ENCODE measurements at regions not wholly inside any gene's neighbourhood (a gene's known extent, or its start where the extent isn't known, plus 50 kb on each side); places are given as distances from the start of the nearest gene placed in this dataset.

- ChIA-PET CTCF (no interaction called here), POLR2A (ENCODE audit: low non-redundant PET) (no interaction called here)
- TF ChIP-seq CTCF (conservative IDR thresholded peaks at IDR 0.05; ENCODE audit: low read depth) = no peak
- no peak for DNase-seq (ENCODE audit: low spot score)
- no peak overlapping the region for H3K27ac ChIP-seq
Observed at GRCh38 chr16:7221157-7221556, 111.5 kb upstream of the RBFOX1 start.

- H3K27ac ChIP-seq = no peak overlapping the region
- POLR2A ChIA-PET (ENCODE audit: low non-redundant PET) = no interaction called here
- TF ChIP-seq CTCF (conservative IDR thresholded peaks at IDR 0.05; ENCODE audit: low read depth) = no peak
- no peak for DNase-seq (ENCODE audit: low spot score)
- CTCF ChIA-PET = no interaction called here
Observed at GRCh38 chr16:7218936-7219335, 113.7 kb upstream of the RBFOX1 start.

- POLR2A ChIA-PET (ENCODE audit: low non-redundant PET) = no interaction called here
- no peak for DNase-seq (ENCODE audit: low spot score)
- no peak for TF ChIP-seq CTCF (conservative IDR thresholded peaks at IDR 0.05; ENCODE audit: low read depth)
- CTCF ChIA-PET = no interaction called here
- H3K27ac ChIP-seq = no peak overlapping the region
Observed at GRCh38 chr16:7217797-7218196, 114.8 kb upstream of the RBFOX1 start.

GRCh38 chr16:7216719-7217118 is 115.9 kb upstream of the RBFOX1 start:
- ChIA-PET POLR2A (ENCODE audit: low non-redundant PET) (no interaction called here), CTCF (no interaction called here)
- DNase-seq (ENCODE audit: low spot score) = no peak

GRCh38 chr16:7211781-7212180 is 120.9 kb upstream of the RBFOX1 start:
- CTCF ChIA-PET = no interaction called here
- no peak for DNase-seq (ENCODE audit: low spot score)

More at GRCh38 chr16:7216719-7217118, 115.9 kb upstream of the RBFOX1 start:
- no peak for TF ChIP-seq CTCF (conservative IDR thresholded peaks at IDR 0.05; ENCODE audit: low read depth)
- no peak overlapping the region for H3K27ac ChIP-seq

GRCh38 chr16:7209598-7209997 is 123.0 kb upstream of the RBFOX1 start:
- POLR2A ChIA-PET (ENCODE audit: low non-redundant PET) = no interaction called here
- no peak for TF ChIP-seq CTCF (conservative IDR thresholded peaks at IDR 0.05; ENCODE audit: low read depth)
- DNase-seq (ENCODE audit: low spot score) = no peak

More at GRCh38 chr16:7211781-7212180, 120.9 kb upstream of the RBFOX1 start:
- POLR2A ChIA-PET (ENCODE audit: low non-redundant PET) = no interaction called here
- TF ChIP-seq CTCF (conservative IDR thresholded peaks at IDR 0.05; ENCODE audit: low read depth) = no peak
- H3K27ac ChIP-seq = no peak overlapping the region

GRCh38 chr16:7206469-7206868 is 126.2 kb upstream of the RBFOX1 start:
- POLR2A ChIA-PET (ENCODE audit: low non-redundant PET) = interaction anchor here (0.7 kb wide), 1 partner anchor 244 kb away, joined by 3 read pairs; no protein-coding TSS in a partner anchor
- no peak for DNase-seq (ENCODE audit: low spot score)
- TF ChIP-seq CTCF (conservative IDR thresholded peaks at IDR 0.05; ENCODE audit: low read depth) = no peak
- CTCF ChIA-PET = no interaction called here
- no peak overlapping the region for H3K27ac ChIP-seq

More at GRCh38 chr16:7209598-7209997, 123.0 kb upstream of the RBFOX1 start:
- CTCF ChIA-PET = no interaction called here
- H3K27ac ChIP-seq = no peak overlapping the region

Data from RWPE1 (cell line).